Fibroblast of lung (primary cell): ENCODE measurements at regions not wholly inside any gene's neighbourhood (a gene's known extent, or its start where the extent isn't known, plus 50 kb on each side); places are given as distances from the start of the nearest gene placed in this dataset.

Experiments used
- DNase-seq, 2 donors: peaks; one replicate each; pipeline versions ENCODE4 v3.0.0 to v3.0.0-alpha.2; 2010; ENCODE audit warnings: low read depth in 2 of 2
- H2AFZ ChIP-seq: 2 replicates; pipeline ENCODE4 v1.5.1; 2012; ENCODE audit warnings: low read length, control low read depth, inconsistent platforms
- H3K27ac ChIP-seq: 2 replicates; pipeline ENCODE4 v1.5.1; 2011; ENCODE audit warnings: low read length, control low read depth; ENCODE audit not compliant: insufficient read depth
- H3K27me3 ChIP-seq: 2 replicates; pipeline ENCODE4 v1.5.1; 2011; ENCODE audit warnings: mild to moderate bottlenecking, low read length; ENCODE audit not compliant: control insufficient read depth, insufficient read depth
- H3K36me3 ChIP-seq: 2 replicates; pipeline ENCODE4 v1.5.1; 2011; ENCODE audit warnings: low read length; ENCODE audit not compliant: control insufficient read depth, insufficient read depth
- H3K4me1 ChIP-seq: 2 replicates; pipeline ENCODE4 v1.5.1; 2011; ENCODE audit warnings: low read length; ENCODE audit not compliant: control insufficient read depth, insufficient read depth; ENCODE audit errors: extremely low read depth
- H3K4me2 ChIP-seq: 2 replicates; pipeline ENCODE4 v1.5.1; 2011; ENCODE audit warnings: low read length, control low read depth; ENCODE audit not compliant: insufficient read depth; ENCODE audit errors: extremely low read depth
- H3K4me3 ChIP-seq, 4 experiments: fragments of 200-600 bp in 1 of 4; sonication (generic) in 1 of 4; replicated peaks in 1 of 4; 2 replicates each; pipeline ENCODE4 v1.5.1; 2011 to 2016; ENCODE audit warnings: low read length in 4 of 4, low read depth in 3 of 4, mild to moderate bottlenecking in 3 of 4, control low read depth in 2 of 4, inconsistent platforms in 1 of 4, mixed read lengths in 1 of 4; ENCODE audit not compliant: insufficient read depth in 1 of 4; ENCODE audit errors: control extremely low read depth in 1 of 4
- H3K79me2 ChIP-seq: 2 replicates; pipeline ENCODE4 v1.5.1; 2012; ENCODE audit warnings: mild to moderate bottlenecking, low read length, inconsistent platforms; ENCODE audit not compliant: control insufficient read depth, insufficient read depth
- H3K9ac ChIP-seq: 2 replicates; pipeline ENCODE4 v1.5.1; 2011; ENCODE audit warnings: mild to moderate bottlenecking, low read length, control low read depth; ENCODE audit not compliant: insufficient read depth
- H3K9me3 ChIP-seq: 2 replicates; pipeline ENCODE4 v1.5.1; 2012; ENCODE audit warnings: low read depth, low read length; ENCODE audit not compliant: control insufficient read depth, insufficient read depth
- H4K20me1 ChIP-seq: 2 replicates; pipeline ENCODE4 v1.5.1; 2011; ENCODE audit warnings: low read length; ENCODE audit not compliant: control insufficient read depth, insufficient read depth; ENCODE audit errors: extremely low read depth
- EZH2 ChIP-seq: IDR thresholded peaks from 2 replicates; pipeline ENCODE4 v1.5.1; 2012; ENCODE audit warnings: low read length, control low read depth, mild to moderate bottlenecking; ENCODE audit errors: missing control alignments
- TF ChIP-seq, protein P1 (sequence below), 2 donors: IDR thresholded peaks in 1 of 2; conservative IDR thresholded peaks in 1 of 2; 1 replicate in 1 of 2; 2 replicates in 1 of 2; pipeline ENCODE4 v1.5.1; 2011 to 2012; ENCODE audit warnings: low read length in 2 of 2, control low read depth in 1 of 2, inconsistent platforms in 1 of 2, low read depth in 1 of 2, mild to moderate bottlenecking in 1 of 2

GRCh38 chr7:155190688-155191087 is 107.0 kb upstream of the INSIG1 start:
- Histone ChIP-seq H3K27me3 (no peaks in the 10 kb centered on the region), H3K9me3 (no peaks in the 10 kb centered on the region), H3K36me3 (no peaks in the 10 kb centered on the region), H4K20me1 (no peaks in the 10 kb centered on the region), H3K4me3 (peak overlapping the region in 1 of 4 experiments; percentile 14), H3K27ac (no peak overlapping the region), H2AFZ (no peak overlapping the region), H3K4me2 (peak overlapping the region; percentile 75), H3K4me1 (no peaks in the 10 kb centered on the region), H3K79me2 (no peaks in the 10 kb centered on the region), H3K9ac (no peak overlapping the region)
- TF ChIP-seq, protein P1, sequence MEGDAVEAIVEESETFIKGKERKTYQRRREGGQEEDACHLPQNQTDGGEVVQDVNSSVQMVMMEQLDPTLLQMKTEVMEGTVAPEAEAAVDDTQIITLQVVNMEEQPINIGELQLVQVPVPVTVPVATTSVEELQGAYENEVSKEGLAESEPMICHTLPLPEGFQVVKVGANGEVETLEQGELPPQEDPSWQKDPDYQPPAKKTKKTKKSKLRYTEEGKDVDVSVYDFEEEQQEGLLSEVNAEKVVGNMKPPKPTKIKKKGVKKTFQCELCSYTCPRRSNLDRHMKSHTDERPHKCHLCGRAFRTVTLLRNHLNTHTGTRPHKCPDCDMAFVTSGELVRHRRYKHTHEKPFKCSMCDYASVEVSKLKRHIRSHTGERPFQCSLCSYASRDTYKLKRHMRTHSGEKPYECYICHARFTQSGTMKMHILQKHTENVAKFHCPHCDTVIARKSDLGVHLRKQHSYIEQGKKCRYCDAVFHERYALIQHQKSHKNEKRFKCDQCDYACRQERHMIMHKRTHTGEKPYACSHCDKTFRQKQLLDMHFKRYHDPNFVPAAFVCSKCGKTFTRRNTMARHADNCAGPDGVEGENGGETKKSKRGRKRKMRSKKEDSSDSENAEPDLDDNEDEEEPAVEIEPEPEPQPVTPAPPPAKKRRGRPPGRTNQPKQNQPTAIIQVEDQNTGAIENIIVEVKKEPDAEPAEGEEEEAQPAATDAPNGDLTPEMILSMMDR (conservative IDR thresholded peaks at IDR 0.05 in 1 of 2, IDR thresholded peaks at IDR 0.05 in 1 of 2; ENCODE audit: low read depth in 1 of 2, low read length in 2 of 2), result peak; percentile 78 to 93
- TF ChIP-seq EZH2, result no peak
- DNase-seq, result peak; percentile 11 to 25

- TF ChIP-seq, protein P1 (conservative IDR thresholded peaks at IDR 0.05 in 1 of 2, IDR thresholded peaks at IDR 0.05 in 1 of 2; ENCODE audit: low read depth in 1 of 2, low read length in 2 of 2), result no peak
- no peak for TF ChIP-seq EZH2
- no peak overlapping the region for H3K4me2 ChIP-seq
- H3K9me3 ChIP-seq, result no peaks in the 10 kb centered on the region
- H3K27me3 ChIP-seq, result no peaks in the 10 kb centered on the region
- no peak overlapping the region for H3K9ac ChIP-seq
- H3K36me3 ChIP-seq, result no peaks in the 10 kb centered on the region
- no peaks in the 10 kb centered on the region for H3K79me2 ChIP-seq
- H3K4me1 ChIP-seq, result no peaks in the 10 kb centered on the region
- H4K20me1 ChIP-seq, result no peaks in the 10 kb centered on the region
- no peak for DNase-seq
- H3K4me3 ChIP-seq, result peak overlapping the region in 1 of 4 experiments; percentile 14
- H2AFZ ChIP-seq, result no peak overlapping the region
- no peak overlapping the region for H3K27ac ChIP-seq
These were observed 106.5 kb upstream of the INSIG1 start for GRCh38 chr7:155191137-155191536.

DNA sequence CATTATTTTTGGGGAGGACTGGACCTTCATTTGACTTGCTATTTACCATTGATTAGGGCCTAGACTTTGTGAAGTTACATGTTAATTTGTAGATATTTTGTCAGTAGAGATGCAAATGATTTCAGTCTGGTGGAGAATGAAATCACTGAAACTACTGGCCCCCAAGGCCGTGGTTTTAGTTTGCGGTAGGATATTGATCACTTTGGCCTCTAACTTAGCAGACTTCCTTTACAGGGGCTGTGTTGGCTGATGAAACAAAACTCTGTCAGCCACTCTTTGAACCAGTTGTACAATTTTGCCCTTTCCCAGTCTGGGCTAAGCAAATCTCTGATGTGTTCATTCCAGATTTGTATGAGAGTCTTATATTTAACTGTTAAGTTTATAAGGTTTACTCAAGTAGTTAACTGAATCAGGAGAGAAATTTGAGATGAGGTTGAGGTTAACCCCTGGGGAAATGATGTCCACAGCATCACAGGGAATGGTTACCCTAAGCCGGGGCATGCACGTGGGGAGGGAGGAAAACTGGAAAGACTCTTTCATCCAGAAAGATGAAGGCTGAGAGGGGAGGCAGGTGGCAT is 105.7 kb upstream of the INSIG1 start:
- no peak for TF ChIP-seq EZH2
- TF ChIP-seq, protein P1 (conservative IDR thresholded peaks at IDR 0.05 in 1 of 2, IDR thresholded peaks at IDR 0.05 in 1 of 2; ENCODE audit: low read depth in 1 of 2, low read length in 2 of 2), result no peak
- no peak overlapping the region for H3K4me3 ChIP-seq
- H3K4me1 ChIP-seq, result no peaks in the 10 kb centered on the region
- no peaks in the 10 kb centered on the region for H3K9me3 ChIP-seq
- no peaks in the 10 kb centered on the region for H3K36me3 ChIP-seq
- no peak for DNase-seq
- H3K79me2 ChIP-seq, result no peaks in the 10 kb centered on the region
- H3K9ac ChIP-seq, result no peak overlapping the region
- no peaks in the 10 kb centered on the region for H4K20me1 ChIP-seq
- no peaks in the 10 kb centered on the region for H3K27me3 ChIP-seq
- no peak overlapping the region for H3K27ac ChIP-seq
- H2AFZ ChIP-seq, result no peak overlapping the region
- H3K4me2 ChIP-seq, result no peak overlapping the region
